ENCODE measurements at regions not wholly inside any gene's neighbourhood (a gene's known extent, or its start where the extent isn't known, plus 50 kb on each side); places are given as distances from the start of the nearest gene placed in this dataset.
A peak's percentile ranks its signal among the peaks of the same experiment; 100 is the strongest.

GRCh38 chr5:19047277-19047676 lies 940.7 kb downstream of the CDH18 start (continued):
- TF ChIP-seq GABPA (IDR thresholded peaks at IDR 0.05; ENCODE audit: borderline replicate concordance, insufficient read depth, low read length), result no peak
- TF ChIP-seq NANOG (IDR thresholded peaks at IDR 0.05; ENCODE audit: insufficient read depth, low read depth, low read length, poor library complexity, severe bottlenecking), result peak; percentile 65
- TF ChIP-seq HDAC6 (IDR thresholded peaks at IDR 0.05; ENCODE audit: low read depth, low read length), result no peak
- TF ChIP-seq EGR1 (IDR thresholded peaks at IDR 0.05; ENCODE audit: borderline replicate concordance, low read depth, low read length), result no peak
- TF ChIP-seq PHF8 (conservative IDR thresholded peaks at IDR 0.05; ENCODE audit: low read depth, low read length), result no peak
- TF ChIP-seq HDAC2 (IDR thresholded peaks at IDR 0.05; ENCODE audit: borderline replicate concordance in 1 of 2, low read depth in 2 of 2, low read length in 2 of 2), result no peak
- TF ChIP-seq SAP30 (IDR thresholded peaks at IDR 0.05; ENCODE audit: insufficient read depth, insufficient replicate concordance, low read length), result no peak
- TF ChIP-seq POU5F1 (IDR thresholded peaks at IDR 0.05; ENCODE audit: low read depth, low read length), result peak; percentile 63; the same call in 1 of the 2 replicates
- peak; percentile 80 for TF ChIP-seq E2F6 (IDR thresholded peaks at IDR 0.05)
- no peak for TF ChIP-seq JUND (IDR thresholded peaks at IDR 0.05; ENCODE audit: low read length)
- TF ChIP-seq CBX5 (IDR thresholded peaks at IDR 0.05; ENCODE audit: low read depth, low read length), result no peak
- TF ChIP-seq MAX (IDR thresholded peaks at IDR 0.05), result no peak
- TF ChIP-seq CBX8 (IDR thresholded peaks at IDR 0.05; ENCODE audit: borderline replicate concordance, low read depth, low read length), result no peak
- no peak for TF ChIP-seq SIX5 (IDR thresholded peaks at IDR 0.05; ENCODE audit: low read depth, low read length)
- no peak for TF ChIP-seq KDM1A (IDR thresholded peaks at IDR 0.05; ENCODE audit: borderline replicate concordance, low read length)
- no peak for TF ChIP-seq FOSL1 (IDR thresholded peaks at IDR 0.05; ENCODE audit: insufficient read depth, low read depth, low read length)

All from H1 (cell line).